HG03439 (cell line): ENCODE measurements at regions not wholly inside any gene's neighbourhood (a gene's known extent, or its start where the extent isn't known, plus 50 kb on each side); places are given as distances from the start of the nearest gene placed in this dataset.

ENCODE experiments used
- ATAC-seq: cut with Tn5 transposase; IDR thresholded peaks from one replicate; pipeline ENCODE4 v1.9.1; 2021; ENCODE audit warnings: mild to moderate bottlenecking, moderate library complexity; ENCODE audit not compliant: unreplicated experiment

- no peak for ATAC-seq
These were observed 486.4 kb downstream of the BCL11A start for GRCh38 chr2:60067006-60067405.

- no peak for ATAC-seq
These were observed 487.2 kb downstream of the BCL11A start for GRCh38 chr2:60066096-60066839.

- no peak for ATAC-seq
These were observed 488.6 kb downstream of the BCL11A start for GRCh38 chr2:60064687-60065389.

GRCh38 chr2:60058781-60059180 is 494.7 kb downstream of the BCL11A start:
- ATAC-seq: no peak

- ATAC-seq: no peak
These were observed 498.7 kb downstream of the BCL11A start for GRCh38 chr2:60054571-60055340.

GRCh38 chr2:60053791-60054190 is 499.7 kb downstream of the BCL11A start:
- no peak for ATAC-seq

GRCh38 chr2:60052601-60053000 is 500.9 kb downstream of the BCL11A start:
- no peak for ATAC-seq

DNA sequence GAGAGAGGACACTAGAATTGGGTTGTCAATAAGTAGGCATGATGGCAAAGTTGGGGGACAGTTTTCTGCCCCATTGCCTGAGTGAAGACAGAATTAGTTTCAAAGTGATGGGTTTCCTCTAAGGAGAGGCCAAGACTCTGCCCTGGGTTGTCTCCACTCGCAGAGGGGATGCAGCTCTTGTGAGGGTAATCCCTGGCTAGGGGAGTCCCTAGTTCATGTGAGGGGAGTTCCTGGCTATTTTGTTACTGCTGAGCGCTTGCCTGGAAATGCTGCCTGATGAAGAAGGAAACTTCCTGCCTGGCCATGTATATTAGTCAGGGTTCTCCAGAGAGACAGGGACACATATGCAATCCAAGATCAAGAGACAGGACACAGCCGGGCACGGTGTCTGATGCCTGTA is 501.5 kb downstream of the BCL11A start:
- ATAC-seq: no peak

DNA sequence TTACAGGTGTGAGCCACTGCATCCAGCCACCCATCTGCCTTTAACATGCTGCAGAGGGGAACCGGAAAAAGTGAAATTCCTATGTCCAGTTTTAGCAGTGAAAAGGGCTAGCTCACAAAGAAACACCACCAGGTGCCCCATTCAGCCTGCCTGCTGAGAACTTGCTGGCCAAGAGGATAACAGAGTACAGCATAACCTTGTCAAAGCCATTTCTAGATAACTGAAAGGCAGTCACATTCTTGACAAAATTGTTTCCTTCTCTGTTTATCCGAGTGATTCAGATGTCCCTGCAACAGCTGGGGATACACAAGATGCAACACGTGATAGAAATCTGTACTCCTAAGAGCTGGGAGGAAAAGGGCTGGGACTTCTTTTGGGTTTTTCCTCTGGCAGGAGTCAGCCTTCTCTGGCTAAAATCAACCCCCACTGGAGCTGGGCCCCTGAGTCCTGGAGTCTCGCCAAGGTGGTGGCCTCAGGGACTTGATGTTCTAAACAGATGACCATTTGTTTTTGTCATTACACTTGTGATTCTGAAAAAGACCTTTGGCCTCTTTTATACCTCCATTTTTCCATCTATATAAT is 505.4 kb downstream of the BCL11A start:
- ATAC-seq: no peak

DNA sequence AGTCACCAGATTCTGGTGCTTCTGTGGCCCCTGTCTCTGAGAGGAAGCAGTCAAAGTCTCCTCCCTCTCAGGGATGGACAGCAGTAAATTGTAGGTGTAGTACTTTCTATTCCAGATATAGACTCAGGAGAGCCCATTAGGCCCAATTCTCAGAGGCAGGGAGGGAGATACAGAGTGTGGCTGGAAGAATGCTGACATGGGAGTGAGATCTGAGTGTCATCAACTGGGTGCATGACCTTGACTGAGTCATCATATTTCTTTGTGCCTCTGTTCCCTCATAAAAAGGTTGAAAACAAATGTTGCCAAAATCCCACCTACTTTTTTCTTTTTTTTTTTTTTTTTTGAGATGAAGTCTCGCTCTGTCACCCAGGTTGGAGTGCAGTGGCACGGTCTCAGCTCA is 506.1 kb downstream of the BCL11A start:
- ATAC-seq: no peak

DNA sequence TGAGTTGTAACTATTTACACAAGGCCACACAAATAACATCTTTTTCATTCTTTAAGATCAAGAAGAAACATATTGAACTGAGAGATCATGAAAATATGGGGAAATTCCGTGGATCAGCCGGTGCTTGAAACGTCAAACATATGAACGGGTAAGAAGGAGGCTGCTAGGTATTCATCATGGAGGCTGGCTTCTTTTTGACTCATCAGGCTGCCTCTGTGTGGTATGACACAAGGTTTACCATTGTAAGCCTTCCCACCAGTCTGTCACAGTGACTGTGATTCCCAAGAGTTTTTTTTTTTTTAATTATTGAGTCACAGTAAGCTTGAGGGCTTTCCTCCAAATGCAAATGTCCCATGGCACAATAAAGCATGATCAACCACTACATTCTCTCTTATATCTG is 506.9 kb downstream of the BCL11A start:
- ATAC-seq: no peak

DNA sequence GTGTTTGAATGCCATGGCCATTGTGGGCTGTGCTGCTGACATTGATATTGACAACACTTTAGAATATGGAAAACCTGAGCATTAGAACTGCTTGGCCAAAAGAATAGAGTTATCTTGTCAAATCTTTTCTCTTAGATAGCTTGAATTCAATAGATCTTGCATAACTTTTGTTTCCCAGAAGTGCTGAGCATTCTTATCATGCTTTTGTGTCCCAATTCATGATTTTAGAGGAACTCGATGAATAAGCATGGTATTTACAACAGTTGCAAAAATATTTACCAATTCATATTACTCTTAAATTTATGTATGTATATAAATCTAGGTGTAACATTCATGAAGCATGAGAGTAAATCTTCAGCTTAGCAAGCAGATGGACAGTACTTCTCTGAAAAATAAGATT is 508.0 kb downstream of the BCL11A start:
- no peak for ATAC-seq

DNA sequence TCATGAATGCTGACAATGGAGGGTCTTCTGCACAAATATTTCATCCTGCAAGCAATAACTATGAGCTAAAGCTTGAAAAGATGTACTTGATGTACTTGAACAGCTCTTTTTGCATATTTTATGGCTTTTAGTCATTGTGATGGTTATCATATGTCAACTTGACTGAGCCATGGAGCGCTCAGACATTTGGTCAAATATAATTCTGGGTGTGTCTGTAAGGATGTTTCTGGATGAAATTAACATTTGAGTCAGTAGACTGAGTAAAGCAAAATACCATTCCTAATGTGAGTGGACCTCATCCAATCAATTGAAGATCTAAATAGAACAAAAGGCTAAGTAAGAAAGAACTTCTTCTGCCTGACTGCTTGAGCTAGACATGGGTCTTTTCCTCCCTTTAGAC is 509.0 kb downstream of the BCL11A start:
- no peak for ATAC-seq

GRCh38 chr2:60042023-60042422 is 511.4 kb downstream of the BCL11A start:
- no peak for ATAC-seq

GRCh38 chr2:60033325-60033724 is 520.1 kb downstream of the BCL11A start:
- no peak for ATAC-seq

- no peak for ATAC-seq
These were observed 523.9 kb downstream of the BCL11A start for GRCh38 chr2:60029566-60029883.

- no peak for ATAC-seq
These were observed 524.4 kb downstream of the BCL11A start for GRCh38 chr2:60028849-60029565.

DNA sequence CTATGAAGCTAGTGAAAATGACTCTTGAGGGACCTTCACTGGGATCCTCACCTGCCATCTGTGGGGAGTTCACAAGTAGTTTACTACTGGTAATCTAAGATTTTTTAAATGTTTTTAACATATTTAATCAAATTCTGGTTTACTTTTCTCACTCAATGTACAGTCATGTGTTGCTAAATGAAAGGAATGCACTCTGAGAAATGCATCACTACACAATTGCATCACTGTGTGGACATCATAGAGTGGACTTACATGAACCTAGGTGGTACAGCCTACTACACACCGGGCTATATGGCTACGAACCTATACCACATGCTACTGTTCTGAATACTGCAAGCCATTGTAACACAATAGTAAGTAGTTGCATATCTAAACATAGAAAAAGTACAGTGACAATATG is 528.0 kb downstream of the BCL11A start:
- ATAC-seq: no peak

DNA sequence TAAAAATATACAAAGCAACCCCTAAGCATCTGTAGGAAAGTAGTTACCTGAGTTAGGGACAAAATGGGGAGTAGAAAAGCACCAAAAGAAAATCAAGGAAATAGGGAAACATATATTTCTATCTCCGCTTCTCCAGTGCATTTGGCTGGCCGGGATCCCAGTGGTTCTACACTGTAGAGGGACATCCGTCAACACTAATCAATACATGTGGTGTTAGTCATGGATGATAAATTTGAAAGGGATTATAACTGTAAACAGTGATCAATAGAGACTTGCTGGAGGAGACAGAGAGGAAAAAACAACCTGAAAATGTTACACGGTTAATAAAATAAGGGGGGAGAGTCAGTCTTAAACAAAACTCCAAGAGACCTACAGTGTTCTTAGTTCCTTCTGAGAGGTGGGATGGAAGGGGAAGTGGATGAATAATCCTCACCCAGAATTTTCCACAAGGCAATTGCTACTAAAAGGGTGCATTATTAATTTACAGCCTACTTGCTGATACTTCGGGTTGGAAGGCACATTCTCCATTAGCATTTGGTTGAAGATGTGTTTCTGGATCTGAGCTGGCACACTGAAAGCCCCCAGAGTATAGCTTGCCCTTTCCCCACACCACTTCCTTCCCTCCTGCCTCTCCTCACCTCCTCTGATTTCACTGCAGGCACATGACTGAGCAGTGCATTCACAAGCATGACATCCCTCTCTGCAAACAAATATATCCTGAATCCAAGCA is 530.0 kb downstream of the BCL11A start:
- ATAC-seq: no peak

GRCh38 chr2:60007671-60008070 is 545.8 kb downstream of the BCL11A start:
- ATAC-seq: no peak
